BJ (cell line): ENCODE measurements at regions not wholly inside any gene's neighbourhood (a gene's known extent, or its start where the extent isn't known, plus 50 kb on each side); places are given as distances from the start of the nearest gene placed in this dataset. TPM values are rescaled to one million over a fixed set of nuclear protein-coding genes. Genes with fewer than 3 reads are reported as not detected.

Experiments
- CTCF ChIA-PET: fragments of 350-600 bp; formaldehyde crosslinking; extraction: SDS; loops from one replicate; lab custom pipeline; 2021; ENCODE audit warnings: antibody characterized with exemption, inconsistent platforms; lab: Yijun Ruan, JAX
- POLR2A ChIA-PET: fragments of 300-600 bp; sonication (Branson Sonifier 250); formaldehyde crosslinking; extraction: SDS; loops from one replicate; lab custom pipeline; 2021; ENCODE audit warnings: antibody characterized with exemption; lab: Charles Lee
- DNase-seq: peaks from one replicate; pipeline ENCODE4 v3.0.0-alpha.2; 2011; ENCODE audit warnings: low read depth
- H3K27me3 ChIP-seq: 2 replicates; pipeline ENCODE4 v1.6.0; 2011; ENCODE audit warnings: low read length; ENCODE audit not compliant: control insufficient read depth, insufficient read depth
- H3K36me3 ChIP-seq: 2 replicates; pipeline ENCODE4 v1.5.1; 2011; ENCODE audit warnings: low read length; ENCODE audit not compliant: control insufficient read depth, insufficient read depth
- H3K4me3 ChIP-seq: 2 replicates; pipeline ENCODE4 v1.5.1; 2011; ENCODE audit warnings: low read depth, mild to moderate bottlenecking, control low read depth, low read length
- CTCF ChIP-seq: IDR thresholded peaks from 2 replicates; pipeline ENCODE4 v1.5.1; 2011; ENCODE audit warnings: low read depth, mild to moderate bottlenecking, control low read depth, inconsistent platforms, low read length, moderate library complexity; ENCODE audit not compliant: insufficient read depth
- small RNA-seq: library from RNA; depleted of rRNA; stranded (forward); fragments of <200 nt; gene quantifications from one replicate; pipeline ENCODE3, GENCODE V24; 2012; ENCODE audit warnings: low replicate concordance, low read depth; ENCODE audit not compliant: insufficient read length

DNA sequence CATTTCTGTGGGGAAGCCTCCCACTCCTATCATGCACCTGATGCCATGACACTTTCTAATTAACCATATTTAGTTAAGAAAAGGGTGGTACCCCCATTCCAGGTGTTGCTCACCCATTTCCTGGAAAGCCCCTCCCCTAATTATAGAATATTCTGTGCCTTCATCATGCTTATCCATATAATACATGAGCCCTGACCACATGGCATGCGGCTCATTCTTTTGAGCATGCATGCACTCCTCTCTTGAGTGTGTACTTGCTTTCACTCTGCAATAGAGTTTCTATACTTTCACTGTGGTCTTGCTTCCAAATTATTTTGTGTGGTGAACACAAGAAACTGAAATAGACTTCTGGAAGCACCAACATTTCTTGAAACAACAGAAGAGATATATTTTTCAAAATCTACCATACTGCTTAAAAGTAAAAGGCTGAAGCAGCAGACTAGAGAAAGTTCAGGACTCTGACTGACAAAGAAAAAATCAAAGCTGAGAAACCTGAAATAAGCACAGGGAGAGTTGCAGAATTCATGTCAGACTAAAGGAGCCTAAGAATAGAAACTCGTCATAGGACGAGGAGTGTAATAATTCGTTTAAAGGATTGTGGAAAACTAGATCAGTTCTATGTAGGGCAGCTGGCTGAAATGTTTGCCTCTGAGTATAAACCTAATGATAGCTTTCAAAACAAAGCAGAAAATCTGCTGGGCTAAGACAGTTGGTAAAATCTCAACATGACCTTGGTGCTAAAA is 144.8 kb downstream of the KITLG start:
- TF ChIP-seq CTCF = no peak
- Histone ChIP-seq H3K36me3 (no peaks in the 10 kb centered on the region), H3K4me3 (no peak overlapping the region), H3K27me3 (no peaks in the 10 kb centered on the region)
- POLR2A ChIA-PET = interaction anchor here (0.6 kb wide), 1 partner anchor 128 kb away, joined by 4 read pairs; no protein-coding TSS in a partner anchor
- no peak for DNase-seq
- CTCF ChIA-PET = interaction anchor here (1.1 to 1.3 kb wide), 2 partner anchors 8 to 11 kb away, joined by 3 to 5 read pairs; no protein-coding TSS in a partner anchor

GRCh38 chr12:88437226-88437625 is 143.0 kb downstream of the KITLG start:
- CTCF ChIA-PET = no interaction called here
- H3K4me3 ChIP-seq = no peak overlapping the region

More at GRCh38 chr12:88437226-88437625, 143.0 kb downstream of the KITLG start:
- no peak for TF ChIP-seq CTCF
- no peak for DNase-seq
- Histone ChIP-seq H3K27me3 (no peaks in the 10 kb centered on the region), H3K36me3 (no peaks in the 10 kb centered on the region)
- POLR2A ChIA-PET = no interaction called here

Small RNAs in the stretch of these regions (small RNA-seq; reads per million reads assigned to genes)
- not detected for gene RF00019
